HG03520 (cell line): ENCODE measurements at regions not wholly inside any gene's neighbourhood (a gene's known extent, or its start where the extent isn't known, plus 50 kb on each side); places are given as distances from the start of the nearest gene placed in this dataset.

Experiments used
- ATAC-seq: cut with Tn5 transposase; IDR thresholded peaks from one replicate; pipeline ENCODE4 v1.9.1; 2021; ENCODE audit warnings: mild to moderate bottlenecking, moderate library complexity; ENCODE audit not compliant: unreplicated experiment

DNA sequence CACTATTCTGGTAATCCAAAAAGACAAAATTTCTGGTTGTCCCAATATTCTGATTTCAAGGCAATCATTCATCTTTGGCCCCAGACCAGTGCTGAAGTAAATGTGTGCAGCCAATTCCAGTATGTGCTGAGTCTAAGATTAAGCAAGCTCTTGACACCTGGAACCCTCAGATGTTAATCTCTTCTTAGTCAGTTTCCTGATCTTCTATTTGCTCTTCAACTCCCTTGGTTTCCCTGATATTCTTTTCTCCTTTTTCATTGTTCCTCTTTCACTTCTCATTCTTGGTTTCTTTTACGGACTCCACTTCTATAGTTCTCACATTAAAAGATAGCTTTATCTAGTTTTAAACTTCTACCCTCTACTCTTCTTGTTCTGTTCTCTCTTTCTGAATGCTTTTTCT lies 445.7 kb upstream of the FANCL start:
- no peak for ATAC-seq

DNA sequence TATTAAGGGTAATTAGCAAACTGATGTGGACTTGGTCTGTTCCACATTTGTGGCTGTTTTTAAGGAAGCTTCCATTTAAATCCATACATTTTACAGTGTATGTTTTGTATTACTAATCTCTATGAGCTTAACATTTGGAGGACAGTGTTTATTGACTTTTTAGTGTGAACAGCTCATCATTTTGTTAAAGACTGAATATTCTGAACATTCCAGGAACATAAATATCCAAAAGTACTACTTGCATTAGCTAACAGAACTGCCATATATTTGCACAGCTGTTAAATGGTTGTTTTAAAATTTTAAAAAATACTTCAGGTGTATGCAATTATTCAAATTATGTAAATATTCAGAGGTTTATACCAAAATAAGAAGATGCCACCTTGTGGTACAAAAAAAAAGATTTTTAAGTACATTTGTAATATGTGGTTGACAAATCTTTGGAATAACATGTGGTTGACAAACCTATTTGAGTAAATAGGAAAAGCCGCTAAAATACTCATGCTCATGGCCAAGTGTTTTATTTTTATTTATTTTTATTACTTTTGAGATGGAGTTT lies 439.7 kb upstream of the FANCL start:
- ATAC-seq: no peak

DNA sequence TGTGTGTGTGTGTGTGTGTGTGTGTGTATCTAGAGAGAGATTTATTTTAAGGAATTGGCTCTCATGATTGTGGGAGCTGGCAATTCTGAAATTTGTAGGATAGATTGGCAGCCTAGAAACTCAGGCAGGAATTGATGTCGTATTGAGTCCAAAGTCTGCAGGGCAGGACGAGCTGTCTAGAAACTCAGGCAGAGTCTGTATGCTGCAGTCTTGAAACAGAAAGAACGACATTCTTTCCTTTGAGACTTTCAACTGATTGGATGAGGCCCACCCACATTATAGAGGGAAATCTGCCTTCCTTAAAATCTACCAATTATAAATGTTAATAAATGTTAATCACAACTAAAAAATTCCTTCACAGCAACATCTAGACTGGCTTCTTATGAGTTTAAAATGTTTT lies 436.6 kb upstream of the FANCL start:
- ATAC-seq: no peak

- ATAC-seq: no peak
Observed at GRCh38 chr2:58671675-58672074, 430.6 kb upstream of the FANCL start.

GRCh38 chr2:58669998-58670397 lies 428.9 kb upstream of the FANCL start:
- ATAC-seq: no peak

DNA sequence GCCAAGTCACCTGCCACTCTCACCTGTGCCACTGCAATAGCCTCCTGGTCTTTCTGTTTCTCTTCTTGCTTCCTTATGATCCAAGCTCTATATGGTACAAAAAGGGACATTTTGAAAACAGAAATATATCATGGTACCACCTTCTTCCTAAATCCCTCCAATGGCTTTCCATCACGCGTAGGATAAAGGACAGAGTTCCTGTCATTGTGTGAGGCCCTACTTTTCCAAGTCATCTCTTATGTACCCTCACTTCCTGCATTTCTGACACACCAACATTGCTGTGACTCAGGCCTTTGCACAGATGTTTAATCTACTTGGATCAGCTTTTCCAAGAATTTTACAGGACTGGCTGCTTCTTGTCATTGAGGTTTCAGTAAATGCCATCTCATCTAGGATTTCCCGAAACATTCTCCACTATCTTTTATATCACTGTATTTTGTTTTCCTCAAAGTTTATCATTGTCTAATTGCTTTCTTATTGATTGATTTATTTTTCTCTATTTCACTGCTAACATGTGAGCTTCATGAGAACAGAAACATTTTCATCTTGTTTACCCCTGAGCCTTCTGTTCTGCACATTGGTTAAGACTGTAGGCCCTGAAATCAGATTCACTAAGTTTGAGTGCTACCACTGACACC lies 426.1 kb upstream of the FANCL start:
- no peak for ATAC-seq

GRCh38 chr2:58666323-58666970 lies 425.3 kb upstream of the FANCL start:
- no peak for ATAC-seq

- ATAC-seq: no peak
Observed at GRCh38 chr2:58665154-58665553, 424.0 kb upstream of the FANCL start.

DNA sequence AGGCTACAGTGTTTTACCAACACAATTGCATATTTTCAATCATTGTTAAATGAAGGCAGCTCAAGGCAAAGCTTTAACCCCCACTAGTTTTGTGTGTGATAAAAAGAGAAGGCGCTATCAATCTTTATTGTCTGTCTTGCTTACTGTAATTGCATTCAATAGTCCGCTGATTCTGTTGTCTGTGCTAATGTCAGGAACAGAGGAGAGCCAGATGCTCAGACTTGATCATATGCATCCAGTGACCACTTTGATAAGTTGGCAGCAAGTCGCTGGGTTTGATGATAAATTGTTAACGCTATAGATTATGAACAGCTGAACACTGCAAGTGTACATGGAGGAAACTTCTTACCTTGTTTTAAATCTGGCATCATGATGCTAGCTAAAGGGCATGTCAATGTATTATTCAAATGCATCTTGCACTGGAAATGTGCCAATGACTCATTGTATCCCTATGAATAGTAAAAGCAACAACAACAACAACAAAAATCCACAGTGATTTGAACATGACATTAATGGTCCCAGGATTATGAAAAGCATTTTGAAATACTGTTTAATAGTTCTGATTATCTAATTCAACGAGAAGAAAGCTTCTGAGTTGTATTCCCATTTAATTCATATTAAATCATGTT lies 423.5 kb upstream of the FANCL start:
- ATAC-seq: no peak

DNA sequence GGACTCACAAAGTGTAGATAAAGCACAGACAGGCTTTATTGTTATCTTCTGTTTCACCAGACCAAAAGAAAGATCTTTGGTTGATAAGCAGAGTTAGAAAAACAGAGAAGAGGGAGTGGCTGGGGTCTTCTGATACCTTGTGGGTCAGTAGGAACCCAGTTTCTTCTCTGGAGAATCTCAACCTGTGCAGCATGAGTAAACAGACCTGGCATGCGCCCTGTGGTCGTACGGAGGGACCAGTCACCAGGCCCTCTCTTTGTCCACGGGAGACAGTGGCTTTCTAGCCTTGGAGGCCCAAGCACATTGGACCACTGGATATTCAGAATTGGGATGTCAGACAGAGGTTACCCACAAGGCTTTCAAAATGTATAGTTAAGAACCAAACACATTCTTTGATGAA lies 418.9 kb upstream of the FANCL start:
- ATAC-seq: no peak

GRCh38 chr2:58655152-58655551 lies 414.0 kb upstream of the FANCL start:
- ATAC-seq: no peak

DNA sequence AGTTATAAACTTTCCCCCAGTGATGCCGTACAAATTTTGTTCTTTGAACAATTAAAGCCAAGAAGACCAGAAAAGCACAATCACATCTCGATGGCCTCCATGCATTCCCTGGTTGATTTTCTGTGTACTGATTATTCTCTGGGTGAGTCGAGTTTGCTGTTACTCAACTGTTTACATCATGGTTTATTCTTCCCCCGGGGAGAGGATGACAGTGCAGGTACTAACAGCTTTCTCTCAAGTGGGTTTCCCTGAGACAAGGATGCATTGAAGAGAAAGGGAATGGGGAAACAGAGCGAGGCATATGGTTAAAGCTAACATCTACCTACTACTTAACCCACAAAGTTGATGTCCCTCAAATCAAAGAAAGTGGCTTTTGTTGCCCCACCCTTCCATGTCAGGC lies 410.8 kb upstream of the FANCL start:
- no peak for ATAC-seq

DNA sequence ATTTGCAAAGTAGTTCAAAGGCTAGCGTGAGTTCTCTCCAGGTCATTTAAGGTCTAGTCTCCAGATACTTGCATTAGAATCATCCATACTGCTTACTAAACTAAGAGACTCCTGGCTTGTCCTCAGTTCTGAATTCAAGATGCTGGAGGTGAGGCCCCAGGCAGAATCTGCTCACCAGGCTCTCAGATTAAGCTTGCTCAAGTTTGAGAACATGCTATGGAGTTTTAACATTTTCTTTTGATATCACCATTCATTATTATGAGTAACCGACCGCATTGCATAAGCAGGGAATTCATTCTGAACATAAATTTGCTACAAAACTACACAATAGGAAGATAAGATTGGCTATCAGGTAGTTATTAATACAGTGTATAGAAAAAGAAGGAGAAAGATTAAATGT lies 409.7 kb upstream of the FANCL start:
- ATAC-seq: no peak

DNA sequence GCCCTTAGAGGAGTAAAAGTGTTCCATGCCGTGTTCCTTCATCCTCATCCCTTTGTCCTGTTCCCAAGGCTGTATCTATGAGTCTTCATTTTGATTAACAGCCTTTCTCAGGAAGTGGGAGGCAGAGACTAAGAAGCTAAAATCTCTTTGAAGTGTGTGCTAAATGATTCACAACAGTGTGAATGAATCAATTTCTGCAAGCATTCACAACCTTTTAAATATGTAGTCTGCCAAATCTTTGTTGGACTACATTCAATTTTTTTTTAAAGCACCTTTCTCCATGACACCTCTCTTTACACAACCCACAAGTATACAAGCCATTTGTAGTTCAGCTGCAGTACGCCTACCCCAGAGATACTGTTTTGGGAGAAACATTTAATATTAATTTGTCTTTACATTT lies 408.6 kb upstream of the FANCL start:
- ATAC-seq: no peak

- ATAC-seq: no peak
Observed at GRCh38 chr2:58645017-58645416, 403.9 kb upstream of the FANCL start.

GRCh38 chr2:58644451-58644850 lies 403.3 kb upstream of the FANCL start:
- ATAC-seq: no peak

- no peak for ATAC-seq
Observed at GRCh38 chr2:58641001-58641400, 399.9 kb upstream of the FANCL start.

- no peak for ATAC-seq
Observed at GRCh38 chr2:58640042-58640441, 398.9 kb upstream of the FANCL start.

GRCh38 chr2:58638256-58638805 lies 397.2 kb upstream of the FANCL start:
- no peak for ATAC-seq

DNA sequence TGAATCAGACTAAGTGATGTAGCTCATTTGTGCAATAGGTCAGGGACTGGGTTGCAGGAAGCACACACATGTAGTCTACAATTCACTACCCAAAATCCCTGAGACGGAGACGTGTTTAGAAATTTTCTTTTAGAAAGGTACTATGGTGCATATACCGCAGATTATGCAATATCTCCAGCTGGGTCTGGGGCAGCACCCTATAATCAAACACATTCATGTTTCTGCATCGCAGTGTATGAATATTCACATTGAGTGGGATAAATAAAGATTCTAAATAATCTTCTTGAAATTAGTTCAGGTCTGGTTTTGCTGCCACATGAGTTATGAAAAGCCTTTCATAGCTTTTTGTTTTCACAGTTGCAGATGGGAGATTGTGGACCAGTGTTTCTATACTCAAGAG lies 395.7 kb upstream of the FANCL start:
- no peak for ATAC-seq

DNA sequence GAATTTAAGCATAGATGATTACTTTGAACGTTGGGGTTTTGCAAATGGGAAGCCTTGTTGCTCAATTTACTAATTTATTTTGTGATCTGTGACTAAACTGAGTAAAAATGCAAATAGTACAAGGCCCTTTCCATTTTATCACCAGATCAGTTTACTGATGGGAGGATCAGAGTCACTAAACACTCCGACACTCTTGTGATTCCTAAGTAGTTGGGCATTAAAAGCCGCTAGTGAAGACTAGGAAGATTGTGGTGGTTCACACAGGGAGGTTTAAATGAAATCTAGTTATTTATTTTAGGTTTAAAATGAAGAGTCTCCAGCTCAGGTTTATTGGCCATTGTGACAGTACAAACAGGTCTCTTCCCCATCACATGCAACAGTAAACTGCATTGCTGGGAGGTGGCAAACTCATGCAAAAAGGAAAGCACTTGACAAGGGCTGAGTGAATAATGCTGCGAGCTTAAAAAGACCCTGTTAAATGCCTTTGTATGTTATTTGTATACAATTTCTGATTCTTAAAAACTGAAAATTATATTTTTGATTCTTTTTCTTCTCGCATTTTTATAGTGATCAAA lies 394.8 kb upstream of the FANCL start:
- ATAC-seq: no peak
